GM19463 (cell line): ENCODE measurements at regions not wholly inside any gene's neighbourhood (a gene's known extent, or its start where the extent isn't known, plus 50 kb on each side); places are given as distances from the start of the nearest gene placed in this dataset.
"Not testable (repeated sequence)": the region's sequence is repeated elsewhere in the genome, so short reads cannot be mapped to it uniquely, and the experiment has no call there.

ENCODE experiments used
- ATAC-seq: cut with Tn5 transposase; IDR thresholded peaks from one replicate; pipeline ENCODE4 v1.9.1; 2021; ENCODE audit warnings: mild to moderate bottlenecking, moderate library complexity; ENCODE audit not compliant: unreplicated experiment

DNA sequence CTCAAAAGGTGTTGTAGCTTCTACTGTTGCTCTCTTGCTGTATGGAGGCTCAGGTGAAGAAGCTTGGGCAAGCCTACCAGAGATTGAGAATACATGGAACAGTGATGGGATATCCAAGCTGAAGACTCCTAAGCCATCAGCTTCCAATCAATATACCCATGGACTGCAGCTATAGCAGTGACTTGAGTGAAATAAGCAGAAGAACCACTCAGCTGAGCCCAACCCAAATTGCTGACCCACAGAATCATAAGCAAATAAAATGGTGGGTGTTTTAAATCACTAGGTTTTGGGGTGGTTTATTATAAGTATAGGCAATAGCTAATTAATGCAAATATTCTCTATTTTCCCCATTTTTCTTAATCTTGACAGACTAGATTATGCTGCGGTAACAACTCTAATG, 147.7 kb upstream of the SALL1 start:
- no peak for ATAC-seq

DNA sequence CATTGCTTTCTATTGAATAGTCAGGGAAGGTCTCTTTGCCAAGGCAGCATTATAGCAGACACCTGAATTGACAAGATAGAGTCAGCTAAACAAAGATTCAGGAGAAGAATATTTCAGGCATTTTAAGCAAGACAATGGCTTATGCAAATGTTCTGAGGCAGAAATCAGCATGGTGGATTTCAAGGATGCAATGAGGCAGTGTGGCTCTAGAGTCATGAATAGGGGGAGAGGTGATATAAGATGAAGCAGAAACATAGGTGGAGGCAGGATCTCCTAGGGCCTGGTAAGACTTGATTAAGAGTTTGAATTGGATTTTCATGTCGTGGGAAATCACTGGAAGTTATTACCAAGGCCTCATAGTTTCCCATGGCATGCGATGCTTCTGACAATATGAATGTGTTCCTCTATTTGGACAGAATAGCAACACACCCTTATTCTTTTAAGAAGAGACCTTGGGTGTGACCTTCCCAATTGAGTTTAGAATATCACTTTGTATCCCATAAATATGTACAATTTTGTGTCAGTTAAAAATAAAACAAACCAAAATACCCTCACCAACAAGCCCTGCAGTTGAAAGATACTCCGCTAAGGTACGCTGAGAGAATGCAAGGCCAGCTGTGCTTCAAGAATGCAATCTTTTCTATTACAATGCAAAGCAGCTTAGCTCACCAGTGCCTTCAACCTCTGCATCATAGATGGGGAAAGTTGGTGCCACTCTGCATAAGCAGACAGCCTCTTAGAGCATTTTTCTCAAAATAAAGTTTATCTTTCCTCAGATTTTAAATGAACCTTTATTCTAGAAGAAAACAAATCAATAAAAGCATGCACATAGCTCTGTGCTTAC, 139.6 kb upstream of the SALL1 start:
- no peak for ATAC-seq

GRCh38 chr16:51289336-51289735, 138.3 kb upstream of the SALL1 start:
- ATAC-seq, result no peak

DNA sequence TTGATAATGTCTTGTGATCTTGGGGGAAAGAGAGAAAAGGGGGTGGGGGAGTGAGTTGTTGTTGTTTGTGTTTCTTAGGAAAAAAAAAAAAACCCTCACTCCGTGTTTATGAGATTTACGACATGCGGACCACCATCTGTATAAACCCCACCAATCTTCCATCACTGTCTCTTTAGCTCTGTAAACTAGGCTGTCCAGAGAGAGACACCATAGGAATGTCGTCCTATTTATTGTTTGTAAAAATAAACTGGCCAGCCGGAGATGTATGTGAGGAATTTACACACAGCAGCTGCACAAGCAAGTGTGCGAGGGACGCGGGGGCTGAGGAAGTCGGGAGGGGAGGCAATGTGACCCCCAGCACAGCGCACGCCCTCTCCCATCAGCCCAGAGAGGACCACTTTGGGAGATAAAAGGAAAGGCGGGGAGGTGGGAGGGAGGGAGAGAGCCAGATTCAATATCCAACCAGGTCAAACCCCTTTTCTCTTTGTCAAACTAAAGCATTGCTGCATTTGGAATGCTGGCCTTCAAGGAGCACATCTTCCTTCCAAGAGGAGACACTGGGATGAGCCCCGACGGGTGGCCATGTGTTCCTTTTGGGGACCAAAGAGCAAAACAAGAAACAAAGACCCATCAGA, 136.2 kb upstream of the SALL1 start:
- no peak for ATAC-seq

DNA sequence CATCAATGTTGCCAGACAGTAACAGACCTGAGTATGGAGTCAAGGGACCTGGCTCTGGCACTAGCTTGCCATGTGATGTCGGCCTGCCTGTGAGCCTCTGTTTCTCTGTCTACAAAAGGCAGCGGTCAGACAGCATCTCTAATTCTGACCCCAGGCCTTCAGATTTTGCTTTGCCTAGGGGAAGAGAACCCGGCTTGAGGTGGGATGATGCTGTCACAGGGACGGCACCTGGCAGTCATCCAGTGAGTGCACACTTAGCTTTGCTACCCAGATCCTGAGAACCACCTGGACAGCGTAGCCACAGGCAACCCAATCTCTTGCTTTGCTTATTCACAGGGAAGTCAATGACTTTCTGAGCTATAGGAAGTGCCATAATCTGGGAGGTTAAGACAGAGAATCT, 135.2 kb upstream of the SALL1 start:
- ATAC-seq, result no peak

DNA sequence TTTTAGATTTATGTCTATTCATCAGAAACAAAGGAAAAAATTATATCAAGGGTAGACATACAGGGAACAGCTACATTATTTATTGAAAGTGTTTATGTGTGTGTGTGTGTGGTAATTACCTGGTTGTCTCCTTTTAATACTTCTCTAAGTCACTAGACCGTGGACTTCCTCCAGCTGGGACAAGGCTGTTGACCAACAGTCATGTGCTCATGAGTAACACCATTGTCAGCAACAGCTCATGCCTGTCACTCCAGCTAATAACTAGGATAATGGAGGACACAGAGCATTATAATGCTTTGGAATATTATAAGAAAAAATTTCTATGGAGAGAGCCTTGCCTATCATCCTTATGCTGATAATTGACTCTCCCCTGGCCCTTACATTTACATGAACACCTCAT, 125.3 kb upstream of the SALL1 start:
- no peak for ATAC-seq

DNA sequence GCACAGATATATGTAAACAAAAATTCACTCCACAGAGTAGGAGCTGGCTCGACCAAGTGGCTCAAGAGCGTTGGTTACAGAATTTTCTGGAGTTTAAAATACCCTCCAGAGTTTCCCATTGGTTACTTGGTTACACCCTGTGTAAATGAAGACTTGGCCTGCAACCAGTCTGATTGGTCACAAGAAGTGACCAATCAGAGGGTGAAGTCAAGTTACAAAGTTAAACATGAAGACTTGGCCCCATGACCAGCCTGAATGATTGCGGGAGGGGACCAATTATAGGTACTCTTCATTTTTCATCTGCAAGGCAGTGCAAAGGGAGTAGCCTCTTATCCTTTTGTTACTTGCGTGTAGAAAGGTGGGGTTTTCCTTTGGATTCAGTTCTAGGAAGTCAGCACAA, 121.3 kb upstream of the SALL1 start:
- no peak for ATAC-seq

DNA sequence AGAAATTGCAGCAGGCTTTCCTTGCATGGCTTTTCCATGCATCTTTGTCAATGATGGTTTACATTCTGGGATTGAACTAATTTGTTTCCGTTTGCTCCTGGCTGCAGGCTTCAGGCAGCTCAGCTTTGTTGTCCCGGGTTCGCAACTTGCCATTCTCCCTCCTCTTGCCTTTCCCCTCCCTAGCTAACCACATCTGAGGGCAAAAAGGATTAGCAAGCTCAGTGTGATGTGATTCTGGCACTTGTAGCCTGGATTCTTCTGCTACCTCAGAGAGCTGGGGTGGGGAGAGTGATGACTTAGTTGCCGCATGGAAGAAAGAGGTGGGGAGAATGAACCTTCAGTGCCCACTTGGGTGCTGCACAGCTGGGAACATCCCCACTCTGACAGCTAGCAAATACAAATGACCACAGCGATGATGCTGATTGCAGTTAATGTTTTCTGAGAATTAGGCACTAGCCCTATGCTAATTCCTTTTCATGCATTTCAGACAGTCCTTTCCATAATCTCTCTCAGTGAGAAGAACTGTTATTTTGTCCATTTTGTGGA, 120.2 kb upstream of the SALL1 start:
- no peak for ATAC-seq

- no peak for ATAC-seq
These were observed 117.2 kb upstream of the SALL1 start for GRCh38 chr16:51268237-51268636.

DNA sequence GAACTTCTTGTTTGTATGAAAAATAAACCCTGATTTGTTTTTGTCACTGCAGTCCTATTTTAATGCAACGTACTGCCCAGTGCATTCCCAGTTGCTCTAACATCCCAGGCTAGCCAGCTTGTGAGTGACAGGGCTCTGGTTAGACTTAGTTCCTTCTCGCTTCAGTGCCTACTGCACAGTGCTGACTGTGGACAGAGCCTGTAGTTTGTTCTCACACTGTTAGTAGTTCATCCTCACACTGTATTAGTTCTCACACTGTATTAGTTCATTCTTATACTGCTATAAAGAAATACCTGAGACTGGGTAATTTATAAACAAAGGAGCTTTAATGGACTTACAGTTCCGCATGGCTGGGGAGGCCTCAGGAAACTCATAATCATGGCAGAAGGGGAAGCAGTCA, 116.6 kb upstream of the SALL1 start:
- ATAC-seq, result no peak

- ATAC-seq, result no peak
These were observed 111.4 kb upstream of the SALL1 start for GRCh38 chr16:51262428-51262827.

- ATAC-seq, result no peak
These were observed 110.8 kb upstream of the SALL1 start for GRCh38 chr16:51261919-51262318.

- no peak for ATAC-seq
These were observed 104.4 kb upstream of the SALL1 start for GRCh38 chr16:51255349-51255972.

GRCh38 chr16:51254390-51254789, 103.3 kb upstream of the SALL1 start:
- not testable (repeated sequence) for ATAC-seq

DNA sequence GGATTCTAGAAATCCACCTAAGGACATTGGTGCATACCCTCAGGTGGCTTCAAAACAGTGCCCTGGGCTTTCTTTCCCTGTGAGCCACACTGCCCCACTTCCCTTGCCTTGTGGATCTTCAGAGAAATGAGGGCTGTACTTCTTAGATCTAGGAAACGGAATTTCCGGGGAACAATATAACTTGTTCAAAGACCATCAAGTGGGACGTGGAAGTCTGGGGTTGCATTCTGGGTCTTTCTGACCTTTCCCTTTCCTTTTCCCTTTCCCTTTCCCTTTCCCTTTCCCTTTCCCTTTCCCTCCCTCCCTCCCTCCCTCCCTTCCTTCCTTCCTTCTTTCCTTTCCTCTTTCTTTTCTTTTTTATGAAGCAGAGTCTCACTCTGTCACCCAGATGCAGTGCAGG, 97.1 kb upstream of the SALL1 start:
- ATAC-seq, result no peak

DNA sequence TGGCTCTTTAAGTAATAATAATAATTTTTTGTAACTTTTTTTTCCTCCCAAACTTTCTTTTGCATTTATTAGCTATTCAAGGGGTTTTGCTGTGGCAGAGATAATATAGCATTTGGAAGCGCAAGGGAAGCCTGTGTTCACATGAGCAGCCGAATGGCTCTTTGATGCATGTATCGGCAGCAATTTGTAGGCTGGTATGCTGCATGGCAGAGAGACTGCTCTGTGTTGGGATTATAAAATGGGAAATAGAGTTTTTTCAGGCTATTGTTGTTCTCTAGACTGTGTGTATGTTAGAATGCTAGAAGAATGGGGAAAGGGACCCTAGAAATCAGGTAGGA, 94.6 kb upstream of the SALL1 start:
- ATAC-seq, result no peak

- ATAC-seq, result no peak
These were observed 94.0 kb upstream of the SALL1 start for GRCh38 chr16:51244887-51245657.

DNA sequence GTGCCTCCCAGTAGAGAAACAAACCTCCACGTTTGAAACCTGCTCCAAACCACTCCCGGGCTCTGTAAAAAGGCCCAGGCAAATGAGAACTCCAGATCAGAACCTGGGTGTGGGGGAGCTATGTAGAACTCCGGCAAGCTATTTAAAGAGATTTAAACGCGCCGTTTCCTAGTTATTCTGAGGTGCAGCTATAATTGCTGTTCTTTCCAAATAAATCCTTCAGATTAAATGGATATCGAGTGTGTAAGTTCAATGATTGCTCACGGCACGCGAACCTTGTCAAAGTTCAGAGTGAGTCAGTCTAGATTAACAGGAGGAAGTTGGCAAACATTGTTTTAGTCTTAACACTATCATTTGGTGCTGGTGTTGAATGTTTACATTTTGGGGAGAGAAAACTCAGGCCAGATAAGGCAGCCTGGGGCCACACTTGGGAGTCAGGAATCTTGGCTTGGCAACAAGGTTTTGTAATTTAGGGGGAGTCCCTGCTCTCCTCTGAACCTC, 92.9 kb upstream of the SALL1 start:
- no peak for ATAC-seq

GRCh38 chr16:51242296-51242994, 91.4 kb upstream of the SALL1 start:
- no peak for ATAC-seq

DNA sequence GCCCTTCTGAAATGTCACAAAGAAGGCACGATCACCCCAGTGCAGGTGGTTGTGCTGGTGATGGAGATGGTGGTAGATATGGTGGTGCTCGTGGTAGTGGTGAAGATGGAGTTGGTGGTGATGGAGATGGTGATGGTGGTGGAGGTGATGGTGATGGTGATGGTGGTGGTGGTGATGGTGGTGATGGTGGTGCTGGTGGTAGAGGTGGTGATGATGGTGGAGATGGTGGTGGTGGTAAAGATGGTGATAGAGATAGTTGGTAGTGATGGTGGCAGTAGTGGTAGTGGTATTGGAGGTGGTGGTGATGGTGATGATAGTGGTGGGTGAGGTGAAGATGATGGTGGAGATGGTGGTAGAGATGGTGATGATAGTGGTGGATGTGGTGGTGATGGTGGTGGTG, 88.1 kb upstream of the SALL1 start:
- no peak for ATAC-seq
